Cardiac fibroblast (primary cell): ENCODE measurements at regions not wholly inside any gene's neighbourhood (a gene's known extent, or its start where the extent isn't known, plus 50 kb on each side); places are given as distances from the start of the nearest gene placed in this dataset.
A peak's percentile ranks its signal among the peaks of the same experiment; 100 is the strongest.

Experiments used
- DNase-seq, 2 donors: peaks; one replicate each; pipeline versions ENCODE4 v3.0.0 to v3.0.0-alpha.2; 2010; ENCODE audit warnings: low read depth in 2 of 2
- H3K4me3 ChIP-seq, 2 donors: replicated peaks in 1 of 2; 1 replicate in 1 of 2; 2 replicates in 1 of 2; pipeline ENCODE4 v1.5.1; 2011; ENCODE audit warnings: low read depth in 2 of 2, low read length in 2 of 2, mild to moderate bottlenecking in 2 of 2, moderate library complexity in 1 of 2
- TF ChIP-seq, protein P1 (sequence below): IDR thresholded peaks from one replicate; pipeline ENCODE4 v1.5.1; 2011; ENCODE audit warnings: low read depth, mild to moderate bottlenecking, low read length, inconsistent platforms

DNA sequence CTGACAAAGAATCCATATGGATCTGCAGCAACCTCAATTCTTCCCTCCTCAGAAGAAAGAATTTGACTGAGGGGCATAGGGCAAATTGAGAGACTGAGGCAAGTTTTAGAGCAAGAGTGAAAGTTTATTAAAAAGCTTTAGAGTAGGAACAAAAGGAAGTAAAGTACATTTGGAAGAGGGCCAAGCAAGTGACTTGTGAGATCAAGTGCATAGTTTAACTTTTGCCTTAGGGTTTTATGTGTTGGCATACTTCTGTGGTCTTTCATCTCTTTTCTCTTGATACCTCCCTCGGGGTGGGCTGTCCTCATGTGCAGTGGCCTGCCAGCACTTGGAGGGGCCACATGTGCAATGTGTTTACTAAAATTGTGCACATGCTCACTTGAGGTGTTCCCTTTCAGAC is 98.0 kb upstream of the MAGEB16 start:
- TF ChIP-seq, protein P1, sequence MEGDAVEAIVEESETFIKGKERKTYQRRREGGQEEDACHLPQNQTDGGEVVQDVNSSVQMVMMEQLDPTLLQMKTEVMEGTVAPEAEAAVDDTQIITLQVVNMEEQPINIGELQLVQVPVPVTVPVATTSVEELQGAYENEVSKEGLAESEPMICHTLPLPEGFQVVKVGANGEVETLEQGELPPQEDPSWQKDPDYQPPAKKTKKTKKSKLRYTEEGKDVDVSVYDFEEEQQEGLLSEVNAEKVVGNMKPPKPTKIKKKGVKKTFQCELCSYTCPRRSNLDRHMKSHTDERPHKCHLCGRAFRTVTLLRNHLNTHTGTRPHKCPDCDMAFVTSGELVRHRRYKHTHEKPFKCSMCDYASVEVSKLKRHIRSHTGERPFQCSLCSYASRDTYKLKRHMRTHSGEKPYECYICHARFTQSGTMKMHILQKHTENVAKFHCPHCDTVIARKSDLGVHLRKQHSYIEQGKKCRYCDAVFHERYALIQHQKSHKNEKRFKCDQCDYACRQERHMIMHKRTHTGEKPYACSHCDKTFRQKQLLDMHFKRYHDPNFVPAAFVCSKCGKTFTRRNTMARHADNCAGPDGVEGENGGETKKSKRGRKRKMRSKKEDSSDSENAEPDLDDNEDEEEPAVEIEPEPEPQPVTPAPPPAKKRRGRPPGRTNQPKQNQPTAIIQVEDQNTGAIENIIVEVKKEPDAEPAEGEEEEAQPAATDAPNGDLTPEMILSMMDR = no peak
- no peak for DNase-seq
- H3K4me3 ChIP-seq = no peak overlapping the region

DNA sequence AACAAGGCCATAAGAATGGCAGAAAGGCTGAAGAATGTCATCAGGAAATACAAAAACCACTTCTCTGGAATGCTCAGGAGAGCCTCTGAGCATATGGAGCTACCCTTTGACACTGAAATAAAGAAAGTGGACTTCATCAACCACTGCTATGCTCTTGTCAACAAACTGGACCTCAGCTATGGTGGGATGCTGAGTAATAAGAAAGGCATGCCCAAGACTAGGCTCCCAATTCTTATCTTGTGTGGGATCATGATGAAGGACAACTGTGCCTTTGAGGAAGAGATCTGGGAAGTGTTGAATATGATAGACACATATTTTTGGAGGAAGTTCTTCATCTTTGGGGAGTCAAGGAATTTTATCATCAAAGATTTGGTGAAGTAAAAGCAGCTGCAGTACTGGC is 86.9 kb upstream of the MAGEB16 start:
- DNase-seq = no peak
- TF ChIP-seq, protein P1 = no peak
- no peak overlapping the region for H3K4me3 ChIP-seq

- H3K4me3 ChIP-seq = no peak overlapping the region
Measured at GRCh38 chrX:35722128-35722527, 76.0 kb upstream of the MAGEB16 start.

GRCh38 chrX:35726176-35726575 is 72.0 kb upstream of the MAGEB16 start:
- H3K4me3 ChIP-seq = no peak overlapping the region
- TF ChIP-seq, protein P1 = no peak
- peak; percentile 12 to 22 for DNase-seq

More at GRCh38 chrX:35722128-35722527, 76.0 kb upstream of the MAGEB16 start:
- TF ChIP-seq, protein P1 = no peak
- no peak for DNase-seq

DNA sequence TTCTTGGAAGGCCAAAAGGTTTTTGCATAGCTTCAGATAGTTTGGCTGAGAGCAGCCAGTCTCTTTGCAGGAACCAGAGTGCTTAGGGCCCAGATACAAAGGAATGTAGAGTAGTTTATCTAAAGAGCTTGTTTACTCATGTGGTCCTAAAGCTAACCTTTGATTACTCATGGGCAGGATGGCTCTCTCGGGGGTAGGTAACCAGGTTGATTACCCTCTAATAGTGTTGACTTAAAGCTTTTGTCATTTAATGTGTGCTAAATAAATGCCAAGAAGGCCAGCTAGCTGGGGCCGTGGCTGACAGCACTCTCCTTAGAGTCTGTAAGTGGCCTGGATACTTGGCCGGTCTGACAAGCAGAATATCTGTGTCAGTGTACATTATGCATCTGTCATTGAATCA is 69.7 kb upstream of the MAGEB16 start:
- no peak overlapping the region for H3K4me3 ChIP-seq
- DNase-seq = no peak
- TF ChIP-seq, protein P1 = no peak

DNA sequence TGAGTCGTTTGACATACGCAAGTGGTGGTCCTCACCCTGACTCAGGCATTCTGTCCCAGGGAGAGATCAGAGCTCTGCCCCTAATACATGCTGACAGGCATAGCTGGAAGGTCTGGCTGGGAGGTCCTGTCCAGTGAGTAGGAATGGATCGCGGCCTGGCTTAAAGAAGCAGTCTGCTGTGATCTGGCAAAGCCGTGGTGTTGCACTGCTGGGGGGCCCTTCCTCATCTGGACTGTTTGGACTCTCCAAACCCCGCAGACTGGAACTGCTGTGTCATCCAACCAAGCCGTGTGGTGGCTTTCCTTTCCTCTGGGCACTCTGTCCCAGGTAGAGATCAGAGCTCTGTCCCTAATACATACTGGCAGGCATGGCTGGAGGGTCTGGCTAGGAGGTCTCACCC is 64.3 kb upstream of the MAGEB16 start:
- no peak for DNase-seq
- H3K4me3 ChIP-seq = no peak overlapping the region
- TF ChIP-seq, protein P1 = no peak

- TF ChIP-seq, protein P1 = no peak
- DNase-seq = no peak
- H3K4me3 ChIP-seq = no peak overlapping the region
Measured at GRCh38 chrX:35741142-35741541, 57.0 kb upstream of the MAGEB16 start.
